Limb (tissue), 2 donors: ENCODE measurements at regions not wholly inside any gene's neighbourhood (a gene's known extent, or its start where the extent isn't known, plus 50 kb on each side); places are given as distances from the start of the nearest gene placed in this dataset.
"Not testable (repeated sequence)": the region's sequence is repeated elsewhere in the genome, so short reads cannot be mapped to it uniquely, and the experiment has no call there.

ENCODE experiments used
- DNase-seq, 2 donors: peaks; one replicate each; pipeline ENCODE4 v3.0.0-alpha.2; 2016; ENCODE audit errors: extremely low spot score in 2 of 2

DNA sequence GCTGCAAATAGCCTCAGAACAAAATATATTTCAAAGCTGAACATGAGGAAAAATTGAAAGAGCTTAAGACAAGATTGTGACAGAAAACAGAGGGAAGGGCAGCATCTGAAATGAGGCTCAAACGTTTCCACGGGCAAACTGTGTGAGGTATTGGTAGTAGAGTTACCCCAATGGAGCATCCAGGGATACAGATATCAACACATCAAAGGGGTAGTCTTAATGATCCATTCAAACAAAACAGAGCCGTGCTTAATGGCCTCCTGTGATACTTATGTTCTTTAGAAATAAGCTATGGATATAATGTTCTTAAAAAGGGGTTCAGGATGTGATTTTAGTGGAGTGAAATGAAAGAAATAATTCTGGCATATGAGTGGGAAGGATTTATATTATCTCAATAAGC is 430.3 kb upstream of the PDZRN3 start:
- no peak for DNase-seq

- DNase-seq = no peak
Observed at GRCh38 chr3:74054566-74054965, 429.8 kb upstream of the PDZRN3 start.

GRCh38 chr3:74053970-74054516 is 429.3 kb upstream of the PDZRN3 start:
- no peak for DNase-seq

- no peak for DNase-seq
Observed at GRCh38 chr3:74049444-74049843, 424.7 kb upstream of the PDZRN3 start.

DNA sequence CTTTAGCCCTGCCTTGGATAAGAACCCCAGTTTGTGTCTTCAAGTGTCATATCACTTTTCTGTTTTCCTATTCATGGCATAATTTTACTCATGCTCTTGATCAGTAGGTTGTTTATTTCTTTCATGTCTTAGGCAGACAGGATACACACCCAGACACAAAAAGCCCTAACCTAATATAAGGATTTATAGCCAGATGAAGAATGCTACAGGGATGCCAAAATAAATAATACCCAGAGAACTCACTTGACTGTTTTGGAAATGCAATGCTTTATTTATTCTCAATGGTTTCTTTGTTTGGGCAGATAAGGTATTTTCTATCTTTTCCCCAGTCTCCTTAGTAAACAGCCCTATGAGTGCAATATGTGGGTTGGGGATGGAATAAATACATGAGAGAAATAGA is 424.0 kb upstream of the PDZRN3 start:
- DNase-seq = no peak

GRCh38 chr3:74045000-74045399 is 420.3 kb upstream of the PDZRN3 start:
- DNase-seq = no peak

DNA sequence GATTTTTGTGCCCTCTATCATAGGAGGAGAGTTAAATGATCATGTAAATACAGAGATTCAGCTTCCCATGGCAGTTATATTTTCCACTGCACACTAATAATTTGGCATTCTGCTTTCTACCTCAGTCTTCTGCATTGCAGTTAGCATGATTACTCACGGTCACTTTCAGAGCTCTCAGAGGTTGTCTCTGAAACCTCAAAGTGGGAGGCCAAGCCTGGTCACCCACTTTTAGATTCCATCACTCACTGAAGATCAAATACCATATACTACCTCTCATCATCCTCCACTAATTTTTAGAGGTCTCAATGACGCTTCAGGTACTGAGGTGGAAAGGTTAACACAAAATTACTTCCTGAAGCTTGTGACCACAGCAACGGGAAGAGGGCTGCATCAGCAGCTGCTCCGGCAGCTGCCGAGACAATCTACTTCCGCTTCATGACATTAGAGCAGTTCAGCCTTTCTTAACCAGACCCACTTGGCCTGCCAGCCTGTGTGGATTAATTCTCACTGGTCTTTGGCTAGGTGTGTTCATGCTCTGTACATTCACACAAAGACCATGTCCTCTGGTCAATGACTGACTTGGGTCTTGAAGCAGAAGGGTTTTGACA is 416.4 kb upstream of the PDZRN3 start:
- no peak for DNase-seq

DNA sequence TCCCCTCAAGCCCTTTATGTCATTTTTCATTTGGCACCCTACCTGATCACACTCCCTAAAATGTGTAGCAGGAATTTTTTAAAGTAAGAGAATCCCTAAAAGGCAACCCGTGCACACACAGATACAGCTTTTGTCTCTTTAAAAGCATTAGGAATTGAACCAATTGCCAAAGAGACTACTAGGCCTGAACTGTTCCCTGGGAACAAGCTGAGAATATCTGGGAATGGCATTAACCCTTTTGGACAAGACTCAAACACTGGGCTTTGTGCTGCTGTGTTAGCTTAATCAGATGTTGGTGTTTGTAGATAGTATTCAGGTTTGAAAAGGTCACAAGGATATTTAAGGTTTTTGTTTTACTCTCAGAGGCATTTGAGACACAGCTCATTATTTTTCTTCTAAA is 414.4 kb upstream of the PDZRN3 start:
- DNase-seq = no peak

DNA sequence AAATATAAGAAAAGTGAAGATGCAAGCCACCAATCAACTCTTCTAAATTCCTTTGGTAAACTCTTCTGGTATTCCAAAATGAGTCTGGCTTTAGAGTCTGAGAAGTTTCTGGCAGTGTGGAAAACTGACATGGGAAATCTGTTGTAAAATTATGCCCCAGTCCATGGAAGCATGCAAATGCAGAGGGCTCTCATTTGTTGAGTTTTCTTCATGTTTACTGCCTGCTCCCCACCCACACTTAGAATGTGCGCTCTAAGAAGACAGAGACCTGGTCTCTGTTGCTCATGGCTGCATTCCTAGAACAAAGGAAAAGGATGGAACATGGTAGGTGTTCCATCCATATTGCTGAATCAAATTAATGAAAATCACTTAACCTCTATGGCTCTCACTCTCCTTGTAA is 411.8 kb upstream of the PDZRN3 start:
- DNase-seq = no peak

GRCh38 chr3:74036102-74036501 is 411.4 kb upstream of the PDZRN3 start:
- no peak for DNase-seq

DNA sequence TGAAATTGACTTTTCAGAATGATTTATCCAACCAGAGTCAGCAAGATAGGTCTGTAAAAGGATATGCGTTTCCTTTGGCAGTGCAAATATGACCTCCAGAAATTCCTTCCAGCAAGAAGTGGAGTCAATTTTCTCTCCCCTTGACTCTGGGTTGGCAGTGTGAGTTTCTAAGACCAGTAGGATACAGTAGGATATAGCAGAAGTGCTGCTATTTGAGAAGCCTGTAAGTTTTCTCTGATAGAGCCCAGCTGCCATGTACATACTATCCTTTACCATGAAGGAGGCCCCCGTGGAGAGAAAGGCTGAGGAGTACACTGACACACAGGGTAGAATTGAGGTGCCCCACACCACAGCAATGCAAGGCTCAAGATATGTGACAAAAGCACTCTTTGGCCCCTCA is 409.1 kb upstream of the PDZRN3 start:
- no peak for DNase-seq

- no peak for DNase-seq
Observed at GRCh38 chr3:74033381-74033780, 408.6 kb upstream of the PDZRN3 start.

- DNase-seq = no peak
Observed at GRCh38 chr3:74027121-74027520, 402.4 kb upstream of the PDZRN3 start.

- DNase-seq = no peak
Observed at GRCh38 chr3:74023395-74023794, 398.7 kb upstream of the PDZRN3 start.

GRCh38 chr3:74021449-74021848 is 396.7 kb upstream of the PDZRN3 start:
- no peak for DNase-seq

DNA sequence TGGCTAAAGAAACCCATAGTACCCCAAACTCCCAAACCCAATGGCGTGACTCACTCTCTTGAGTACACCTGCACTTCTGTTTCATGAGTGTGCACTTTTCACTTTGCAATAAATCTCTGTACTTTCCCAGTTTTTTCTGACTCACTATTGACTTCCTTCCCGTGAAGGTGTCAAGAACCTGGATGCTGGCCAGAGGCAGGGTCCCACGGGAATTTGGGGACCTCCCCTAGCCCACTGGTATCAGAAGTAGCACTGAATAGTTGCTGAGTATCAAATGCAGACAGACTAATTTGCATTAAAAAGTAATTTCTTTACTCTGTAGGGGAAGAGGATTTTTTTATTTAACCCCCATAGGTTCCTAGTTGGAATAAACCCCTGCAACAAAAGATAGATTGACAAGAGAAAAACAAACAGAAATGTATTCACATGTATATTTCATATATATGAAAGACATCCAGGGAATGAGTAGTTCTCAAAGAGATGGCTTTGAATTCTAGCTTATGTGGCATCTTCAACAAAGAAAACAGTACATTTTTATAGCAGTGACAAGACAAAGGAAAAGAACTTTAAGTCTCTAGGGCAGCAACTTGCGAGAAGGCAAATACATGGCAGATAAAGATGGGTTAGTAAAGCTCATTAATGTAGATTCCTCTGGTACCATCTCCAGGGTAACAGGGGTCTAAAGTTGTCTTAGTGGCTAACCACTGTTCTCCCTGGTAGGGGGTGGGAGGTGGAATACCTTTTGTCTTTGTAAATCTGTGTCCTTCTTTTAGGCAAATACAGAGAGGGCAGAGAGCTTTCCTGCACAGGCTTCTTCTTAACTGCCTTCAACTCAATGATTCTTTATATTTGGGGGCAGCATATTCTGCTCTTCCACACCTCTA is 385.5 kb upstream of the PDZRN3 start:
- no peak for DNase-seq

GRCh38 chr3:74004386-74004785 is 379.6 kb upstream of the PDZRN3 start:
- peak; percentile 27 to 37 for DNase-seq

DNA sequence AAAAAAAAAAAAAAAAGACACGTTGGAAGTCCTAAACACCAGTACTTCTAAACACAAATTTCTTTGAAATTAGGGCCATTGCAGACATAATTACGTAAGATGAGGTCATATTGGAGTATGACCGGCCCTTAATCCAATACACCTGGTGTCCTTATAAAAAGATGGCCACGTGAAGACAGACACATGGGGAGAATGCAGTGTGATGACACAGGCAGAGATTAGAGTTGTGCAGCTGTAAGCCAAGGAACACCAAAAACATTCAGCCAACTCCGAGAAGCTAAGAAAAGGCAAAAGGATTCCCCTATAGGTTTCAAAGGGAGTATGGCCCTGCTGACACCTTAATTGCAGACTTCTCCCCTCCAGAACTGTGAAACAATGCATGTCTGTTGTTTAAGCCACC is 379.0 kb upstream of the PDZRN3 start:
- DNase-seq = peak in 1 of 2 donors; percentile 11

DNA sequence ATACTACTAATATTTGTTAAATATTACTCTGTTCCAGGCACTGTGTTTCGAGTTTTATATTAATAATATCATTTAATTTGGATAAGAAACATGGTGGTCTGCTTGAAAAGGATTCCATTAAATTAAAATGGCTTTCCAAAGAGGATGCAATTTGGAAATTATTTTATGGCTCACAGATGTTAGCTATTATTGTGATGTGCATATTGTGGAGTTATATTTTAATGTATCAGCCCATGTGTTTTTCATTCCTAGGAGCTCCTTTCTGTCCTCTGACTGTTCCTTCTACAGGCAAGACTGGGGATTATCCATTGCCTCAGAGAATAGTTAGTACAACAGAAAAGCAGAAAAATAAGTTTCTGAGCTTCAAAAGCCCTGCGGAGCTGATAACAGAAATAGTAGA is 376.7 kb upstream of the PDZRN3 start:
- peak in 1 of 2 donors; percentile 30 for DNase-seq

- DNase-seq = no peak
Observed at GRCh38 chr3:74000725-74001124, 376.0 kb upstream of the PDZRN3 start.

DNA sequence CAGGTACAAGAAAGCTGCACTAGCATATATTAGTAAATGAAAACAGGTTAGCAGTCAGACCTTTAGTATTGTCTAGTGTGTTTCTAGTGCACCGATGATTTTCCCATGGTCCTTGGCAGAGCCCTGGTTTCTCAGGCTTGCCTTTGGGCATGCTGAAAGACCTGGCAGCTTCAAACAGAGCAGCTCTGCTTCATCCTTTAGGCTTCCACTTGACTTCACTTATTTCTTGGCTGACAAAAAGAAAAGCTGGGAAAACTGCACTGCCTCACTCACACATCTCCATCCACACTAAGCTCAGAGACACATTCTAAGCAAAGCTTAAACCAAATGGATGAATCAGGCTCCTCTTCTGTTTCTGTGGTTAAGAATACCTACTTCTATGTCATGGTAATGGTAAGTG is 374.8 kb upstream of the PDZRN3 start:
- DNase-seq = no peak

- DNase-seq = not testable (repeated sequence)
Observed at GRCh38 chr3:73990691-73991090, 365.9 kb upstream of the PDZRN3 start.

DNA sequence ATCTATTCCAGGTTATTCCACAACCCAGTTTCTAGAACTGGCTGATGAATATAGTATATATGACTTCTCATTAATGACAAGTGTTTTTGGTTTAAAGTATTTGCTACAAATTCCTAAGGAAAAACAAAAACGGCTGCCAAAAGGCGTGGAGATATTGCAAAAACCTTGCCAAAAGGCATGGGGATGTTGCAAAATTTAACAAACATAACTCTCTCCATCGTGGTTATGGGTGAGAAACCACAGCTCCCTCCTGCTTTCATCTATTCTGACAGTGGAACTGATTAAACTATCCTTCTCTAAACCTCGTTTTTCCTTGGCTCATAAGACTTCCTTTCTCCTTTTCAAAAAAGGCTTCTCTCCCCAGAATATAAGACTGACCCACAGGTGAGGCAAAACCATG is 342.0 kb upstream of the PDZRN3 start:
- DNase-seq = no peak
